ENCODE measurements at regions not wholly inside any gene's neighbourhood (a gene's known extent, or its start where the extent isn't known, plus 50 kb on each side); places are given as distances from the start of the nearest gene placed in this dataset.

DNA sequence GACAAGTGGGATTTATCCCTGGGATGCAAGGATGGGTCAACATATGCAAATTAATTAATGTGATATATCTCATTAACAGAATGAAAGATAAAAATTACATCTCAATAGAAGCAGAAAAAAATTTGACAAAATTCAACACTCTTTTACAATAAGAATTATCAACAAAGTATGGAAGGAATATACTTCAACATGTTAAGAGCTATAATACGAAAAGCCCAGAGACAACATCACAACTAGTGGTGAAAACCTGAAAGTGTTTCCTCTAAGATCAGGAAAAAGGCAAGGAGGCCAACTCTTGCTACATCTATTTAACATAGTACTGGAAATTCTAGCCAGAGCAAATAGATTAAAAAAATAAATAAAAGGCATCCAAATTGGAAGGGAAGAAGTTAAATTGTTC lies 970.0 kb upstream of the POT1 start:
- no peak for TF ChIP-seq CTCF (conservative IDR thresholded peaks at IDR 0.05)
- no peak for TF ChIP-seq EZH2 (IDR thresholded peaks at IDR 0.05; ENCODE audit: low read depth)
